DMS153 (cell line): ENCODE measurements at regions not wholly inside any gene's neighbourhood (a gene's known extent, or its start where the extent isn't known, plus 50 kb on each side); places are given as distances from the start of the nearest gene placed in this dataset.
"Not testable (repeated sequence)": the region's sequence is repeated elsewhere in the genome, so short reads cannot be mapped to it uniquely, and the experiment has no call there.

ENCODE experiments used
- DNase-seq: peaks from one replicate; lab custom pipeline; 2025; lab: John Stamatoyannopoulos, UW

DNA sequence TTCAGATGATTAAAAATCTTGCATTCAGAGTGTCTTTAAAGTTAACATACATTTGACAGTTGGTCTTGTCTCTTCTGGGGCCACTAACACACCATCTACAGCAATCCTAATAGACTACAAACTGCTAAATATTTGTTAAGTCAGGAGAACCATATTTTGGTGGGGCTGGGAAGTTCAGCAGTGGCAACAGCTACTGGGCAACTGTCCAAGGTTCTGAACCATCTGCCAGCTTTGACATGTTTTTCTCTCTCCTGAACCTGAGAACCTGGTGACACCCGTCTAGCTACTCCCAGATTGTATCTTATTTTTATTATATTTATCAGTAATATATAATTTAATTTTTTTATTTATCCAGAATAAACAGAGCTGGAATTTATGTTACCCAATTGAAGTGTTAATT lies 199.0 kb upstream of the DPYD start:
- peak; percentile 8 for DNase-seq

DNA sequence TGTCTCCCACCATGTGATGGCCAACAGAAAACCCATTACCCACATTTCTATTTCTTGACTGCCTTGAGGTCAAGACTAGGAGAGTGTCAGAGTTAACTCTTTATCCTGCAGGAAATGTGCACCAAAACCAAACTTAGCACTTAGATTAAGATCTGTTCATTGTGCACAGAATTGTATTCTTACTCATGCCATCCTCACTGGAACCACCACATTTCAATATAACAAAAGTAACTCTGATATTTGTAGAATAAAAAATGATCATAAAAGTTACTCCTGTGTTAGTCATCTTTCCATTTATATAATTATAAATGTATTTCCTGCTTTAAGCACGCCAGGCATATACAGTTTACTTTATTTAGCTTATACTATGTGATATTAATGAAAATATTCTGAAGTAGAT lies 193.0 kb upstream of the DPYD start:
- no peak for DNase-seq

GRCh38 chr1:98112626-98113025 lies 191.8 kb upstream of the DPYD start:
- DNase-seq: no peak

- DNase-seq: no peak
Observed at GRCh38 chr1:98110674-98111073, 189.8 kb upstream of the DPYD start.

DNA sequence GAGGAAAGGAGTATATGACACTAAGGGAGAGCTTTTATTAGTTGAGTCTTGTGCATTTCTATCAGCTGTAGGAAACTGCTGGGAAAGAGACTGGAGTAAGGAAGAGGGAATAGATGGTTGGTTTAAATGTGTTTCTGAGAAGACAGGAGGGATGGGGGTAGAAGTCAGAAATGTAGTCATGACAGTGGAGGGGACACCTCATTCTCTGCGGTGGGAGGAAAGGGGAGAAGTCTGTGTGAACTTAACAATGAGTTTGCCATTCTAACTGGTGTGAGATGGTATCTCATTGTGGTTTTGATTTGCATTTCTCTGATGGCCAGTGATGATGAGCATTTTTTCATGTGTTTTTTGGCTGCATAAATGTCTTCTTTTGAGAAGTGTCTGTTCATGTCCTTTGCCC lies 187.5 kb upstream of the DPYD start:
- not testable (repeated sequence) for DNase-seq

DNA sequence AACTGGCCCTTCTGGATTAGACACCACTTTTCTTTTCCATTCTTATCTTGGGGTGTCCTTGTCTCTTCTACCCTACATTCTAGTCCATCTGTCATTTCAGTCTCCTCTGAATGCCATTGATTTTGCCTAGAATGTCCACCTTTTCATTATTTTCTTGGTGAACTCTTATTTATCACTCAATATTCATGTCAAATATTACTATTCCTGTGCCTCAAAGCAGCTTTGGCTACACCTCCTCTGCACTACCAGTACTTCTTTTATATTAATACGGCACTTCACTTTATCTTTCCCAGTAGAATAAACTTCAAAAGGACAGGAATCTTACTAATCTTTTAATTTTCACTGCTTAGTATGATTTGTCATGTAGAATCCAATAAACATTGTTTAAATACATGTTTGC lies 186.4 kb upstream of the DPYD start:
- DNase-seq: no peak

DNA sequence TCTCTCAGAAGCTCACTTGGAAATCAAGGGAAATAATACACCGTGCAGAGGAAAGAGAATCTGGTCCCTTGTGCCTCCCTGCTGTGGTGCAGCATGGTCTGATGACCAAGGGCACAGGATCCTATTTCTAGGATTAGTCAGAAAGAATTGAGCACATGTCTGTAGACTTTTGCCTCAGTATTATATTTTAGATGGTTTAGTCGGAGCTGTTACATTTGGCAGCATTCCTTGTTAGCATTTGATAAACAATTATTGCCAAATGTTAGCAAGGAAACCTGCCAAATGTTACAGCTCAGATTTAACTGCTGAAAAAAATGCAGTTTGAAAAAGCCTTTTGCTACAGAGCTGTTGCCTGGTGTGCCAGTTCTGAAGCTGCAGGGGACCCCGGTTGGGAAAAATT lies 183.5 kb upstream of the DPYD start:
- DNase-seq: no peak

GRCh38 chr1:98103617-98104285 lies 182.9 kb upstream of the DPYD start:
- DNase-seq: no peak

DNA sequence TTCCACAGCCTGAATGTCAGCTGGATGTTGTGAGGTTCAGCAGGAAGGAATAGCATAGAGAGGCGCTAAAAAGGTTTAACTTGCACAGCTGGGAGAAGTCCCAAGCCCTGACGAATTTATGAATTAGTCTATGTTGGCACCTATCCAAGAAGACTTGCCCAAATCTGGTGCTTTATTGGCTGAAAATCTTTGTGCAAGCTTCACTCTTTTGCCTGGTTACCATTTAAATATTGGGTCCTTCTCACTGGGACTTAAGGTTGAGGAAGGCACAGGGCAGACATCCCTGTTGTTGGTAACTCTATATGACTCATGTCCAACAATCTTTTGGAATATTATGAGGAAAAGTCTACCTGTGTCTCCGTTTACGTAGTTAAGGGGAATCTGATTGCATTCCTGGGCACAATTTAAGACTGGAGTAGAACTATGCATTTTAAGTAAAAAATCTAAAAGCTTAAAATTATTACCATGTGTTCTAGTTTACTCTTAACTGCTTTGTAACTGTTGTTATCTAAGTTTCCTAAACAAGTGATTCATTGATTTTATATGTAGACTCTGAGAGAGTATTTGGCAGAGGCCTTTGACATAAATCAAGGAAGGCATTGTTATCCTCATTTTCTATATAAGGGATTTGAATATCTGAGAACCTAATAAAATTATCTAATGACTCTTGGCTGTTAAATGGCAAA lies 181.7 kb upstream of the DPYD start:
- DNase-seq: no peak

DNA sequence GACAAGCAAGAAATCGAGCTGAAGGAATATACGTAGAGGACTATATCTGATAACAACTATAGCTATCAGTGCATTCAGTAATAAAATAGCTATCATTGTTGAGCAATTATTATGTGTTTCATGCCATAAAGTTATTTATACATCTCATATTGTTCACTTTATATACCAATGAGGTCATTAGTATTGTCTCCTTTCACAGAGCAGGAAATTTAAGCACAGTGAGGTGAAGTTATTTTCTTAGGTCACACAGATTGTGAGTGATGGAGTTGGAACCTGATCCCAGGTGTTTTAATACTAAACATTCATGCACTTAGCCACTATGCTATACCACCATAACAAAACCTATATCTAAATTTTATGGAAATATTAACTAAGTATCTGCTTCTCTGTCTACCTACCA lies 180.5 kb upstream of the DPYD start:
- DNase-seq: no peak

- DNase-seq: no peak
Observed at GRCh38 chr1:98099501-98099900, 178.7 kb upstream of the DPYD start.

DNA sequence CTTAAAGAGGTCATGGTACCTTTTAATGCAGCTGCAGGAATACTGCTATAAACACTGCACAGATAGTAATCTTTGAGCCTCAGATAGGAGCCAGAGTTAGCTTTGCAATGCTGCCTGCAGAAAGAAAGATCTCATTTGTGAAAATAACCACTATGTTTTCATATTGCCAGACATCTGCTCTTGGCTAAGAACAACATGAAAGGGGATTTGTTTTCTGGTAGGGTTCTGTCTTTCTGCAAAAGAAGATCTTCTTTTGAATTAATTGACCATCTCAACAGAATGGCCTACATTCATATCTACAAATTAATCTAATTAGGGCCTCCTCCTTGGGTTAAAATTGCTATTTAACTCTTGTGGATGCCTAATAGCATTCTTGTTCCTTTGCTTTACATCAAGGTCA lies 177.6 kb upstream of the DPYD start:
- no peak for DNase-seq

DNA sequence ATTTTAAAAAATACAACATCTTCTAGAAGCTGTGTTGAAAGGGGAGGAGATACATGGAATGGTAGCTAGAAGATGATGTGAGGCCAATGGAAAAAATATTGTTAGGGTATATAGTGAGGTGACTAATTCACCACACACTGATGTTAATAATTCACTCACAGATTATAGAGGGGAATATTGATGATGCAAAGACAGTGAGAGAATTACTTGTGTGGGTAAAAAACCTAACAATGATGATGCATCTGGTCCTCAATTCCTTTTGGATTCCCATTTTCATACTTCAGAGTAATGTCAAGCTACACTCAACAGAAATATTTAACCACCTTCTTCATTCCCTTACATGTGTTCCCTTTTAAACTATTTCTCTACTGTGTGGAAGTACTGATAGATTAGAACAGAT lies 169.5 kb upstream of the DPYD start:
- no peak for DNase-seq

GRCh38 chr1:98088381-98088780 lies 167.5 kb upstream of the DPYD start:
- DNase-seq: no peak

DNA sequence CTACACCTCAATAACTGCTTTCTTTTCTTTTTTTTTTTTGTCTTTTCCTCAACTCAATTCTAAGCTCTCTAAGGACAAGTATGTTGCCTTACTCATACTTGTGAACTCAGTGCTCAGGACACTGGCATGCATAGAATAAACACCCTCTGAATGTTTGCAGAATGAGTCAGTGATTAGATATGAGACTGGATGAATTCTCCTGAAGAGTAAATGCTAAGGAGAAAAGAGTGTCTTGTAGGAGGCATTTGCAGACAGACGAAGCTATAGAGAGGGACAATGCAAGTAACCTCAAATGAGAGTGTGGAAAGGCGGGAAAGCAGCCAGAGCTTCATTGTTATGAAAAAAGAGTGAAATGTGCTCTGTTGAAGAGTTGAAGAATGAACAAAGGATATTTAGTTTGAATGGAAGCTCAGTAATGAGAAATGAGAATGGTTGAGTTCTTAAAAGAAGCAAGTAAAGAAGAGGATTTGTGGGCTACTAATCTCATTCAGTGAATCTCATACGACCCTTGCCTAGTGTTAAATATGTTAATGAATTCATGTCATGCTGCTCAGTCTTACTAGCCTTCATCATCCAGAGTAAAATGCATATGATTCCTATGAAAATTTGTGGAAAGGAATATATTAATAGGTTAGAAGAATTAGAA lies 166.1 kb upstream of the DPYD start:
- DNase-seq: no peak

GRCh38 chr1:98086156-98086555 lies 165.3 kb upstream of the DPYD start:
- no peak for DNase-seq

GRCh38 chr1:98084188-98084587 lies 163.4 kb upstream of the DPYD start:
- DNase-seq: no peak

- no peak for DNase-seq
Observed at GRCh38 chr1:98081944-98082343, 161.1 kb upstream of the DPYD start.

DNA sequence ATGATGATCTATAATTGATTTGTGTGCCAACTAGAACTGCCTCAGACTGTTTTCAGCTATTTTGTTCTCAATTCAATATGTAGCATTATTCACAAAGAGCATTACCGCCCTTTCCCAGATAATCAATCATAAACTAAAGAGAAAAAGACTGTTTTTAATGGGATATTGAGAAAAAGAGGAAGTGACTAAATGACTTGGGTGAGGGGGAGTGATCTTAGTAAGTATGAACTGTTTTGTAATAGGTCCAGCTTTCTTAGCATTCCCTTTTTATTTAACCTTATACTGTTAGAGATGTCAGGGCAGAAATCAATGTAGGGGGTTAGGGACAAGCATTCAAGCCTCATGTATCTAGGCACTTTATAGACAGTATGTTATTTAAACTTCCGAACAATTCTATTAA lies 157.8 kb upstream of the DPYD start:
- no peak for DNase-seq

- DNase-seq: no peak
Observed at GRCh38 chr1:98077691-98078090, 156.9 kb upstream of the DPYD start.

GRCh38 chr1:98075626-98076025 lies 154.8 kb upstream of the DPYD start:
- no peak for DNase-seq

- no peak for DNase-seq
Observed at GRCh38 chr1:98073823-98074222, 153.0 kb upstream of the DPYD start.

- DNase-seq: no peak
Observed at GRCh38 chr1:98073106-98073505, 152.3 kb upstream of the DPYD start.

DNA sequence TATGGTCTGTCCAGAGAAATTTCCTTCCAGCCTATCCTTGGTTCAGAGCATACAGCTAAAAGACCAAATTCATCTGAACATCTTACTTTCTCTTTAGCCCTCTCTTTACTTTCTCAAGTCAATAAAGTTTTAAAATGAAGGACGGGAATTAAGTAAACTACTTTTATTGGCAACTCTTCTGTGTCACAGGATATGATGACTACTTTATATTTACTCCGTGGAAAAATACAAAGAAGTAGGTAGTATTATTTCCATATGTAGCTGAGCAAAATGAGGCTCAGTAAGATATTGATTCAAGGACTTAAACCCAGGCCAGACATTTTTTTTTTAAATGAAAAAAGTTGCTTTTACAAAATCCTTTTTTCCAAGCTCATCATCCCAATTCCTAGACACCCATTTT lies 151.2 kb upstream of the DPYD start:
- no peak for DNase-seq
